Inferior parietal cortex (tissue), 1 donor: ENCODE measurements at regions not wholly inside any gene's neighbourhood (a gene's known extent, or its start where the extent isn't known, plus 50 kb on each side); places are given as distances from the start of the nearest gene placed in this dataset.
"Not testable (repeated sequence)": the region's sequence is repeated elsewhere in the genome, so short reads cannot be mapped to it uniquely, and the experiment has no call there.

Source experiments
- DNase-seq: peaks from one replicate; pipeline ENCODE4 v3.0.0-alpha.2; 2016; ENCODE audit errors: extremely low spot score

DNA sequence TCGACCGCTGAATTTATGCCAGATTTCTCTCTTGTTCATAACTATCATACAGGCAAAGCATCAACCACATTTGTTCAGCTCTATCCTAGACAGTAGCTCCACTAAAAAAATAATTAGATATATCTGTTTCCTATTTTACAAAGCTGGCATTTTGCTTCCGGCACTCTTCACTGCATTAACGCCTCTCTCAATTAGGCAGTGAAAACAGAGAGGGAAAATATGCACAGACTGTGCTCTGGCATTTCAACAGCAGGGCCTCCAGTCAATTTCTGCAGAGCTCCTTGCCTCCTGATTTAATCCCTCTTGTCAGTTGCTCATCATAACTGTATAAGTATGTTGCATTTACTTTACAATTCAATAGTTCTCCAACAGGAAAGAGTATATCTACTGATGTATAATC is 666.9 kb upstream of the INTU start:
- no peak for DNase-seq

DNA sequence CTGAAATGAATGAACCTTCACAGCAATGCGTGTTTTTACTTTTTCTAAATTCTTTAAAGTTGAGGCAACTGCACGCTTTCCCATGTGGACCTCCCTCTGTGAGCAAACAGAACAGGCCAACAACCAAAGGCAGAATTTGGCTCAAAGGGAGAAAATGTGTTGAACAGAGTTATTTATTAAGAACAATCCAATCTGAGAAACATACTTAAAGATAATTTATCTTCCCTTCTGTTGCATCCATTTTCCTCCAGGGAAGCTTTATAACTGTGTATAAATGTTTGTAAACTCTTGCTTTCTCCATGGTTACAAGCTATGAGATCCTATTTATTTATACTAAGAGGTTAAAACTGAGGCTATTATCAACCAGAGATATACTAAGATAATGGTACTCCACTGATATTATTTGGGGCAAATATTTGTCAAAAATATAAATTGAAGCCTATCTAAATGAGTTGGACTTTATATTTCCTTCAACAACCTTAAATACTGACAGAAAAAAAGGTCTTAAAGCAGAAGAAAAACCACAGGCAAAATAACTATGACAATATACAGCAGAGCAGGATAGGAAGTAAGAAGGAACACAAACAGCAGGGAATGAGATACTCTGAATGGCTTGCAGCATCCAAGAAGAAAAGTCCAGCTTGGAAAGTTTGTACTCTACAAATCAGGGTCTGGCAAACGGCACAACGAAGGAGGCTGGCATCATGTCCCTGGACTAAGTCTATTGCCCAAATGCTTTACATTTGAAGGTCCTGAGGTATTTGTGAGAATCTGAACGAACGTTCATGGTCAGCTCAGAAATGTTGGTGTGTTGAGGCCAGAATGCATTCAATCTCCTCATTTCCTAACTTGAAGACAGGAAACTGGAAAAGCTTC is 663.2 kb upstream of the INTU start:
- no peak for DNase-seq

- no peak for DNase-seq
These were observed 659.6 kb upstream of the INTU start for GRCh38 chr4:126973201-126973600.

DNA sequence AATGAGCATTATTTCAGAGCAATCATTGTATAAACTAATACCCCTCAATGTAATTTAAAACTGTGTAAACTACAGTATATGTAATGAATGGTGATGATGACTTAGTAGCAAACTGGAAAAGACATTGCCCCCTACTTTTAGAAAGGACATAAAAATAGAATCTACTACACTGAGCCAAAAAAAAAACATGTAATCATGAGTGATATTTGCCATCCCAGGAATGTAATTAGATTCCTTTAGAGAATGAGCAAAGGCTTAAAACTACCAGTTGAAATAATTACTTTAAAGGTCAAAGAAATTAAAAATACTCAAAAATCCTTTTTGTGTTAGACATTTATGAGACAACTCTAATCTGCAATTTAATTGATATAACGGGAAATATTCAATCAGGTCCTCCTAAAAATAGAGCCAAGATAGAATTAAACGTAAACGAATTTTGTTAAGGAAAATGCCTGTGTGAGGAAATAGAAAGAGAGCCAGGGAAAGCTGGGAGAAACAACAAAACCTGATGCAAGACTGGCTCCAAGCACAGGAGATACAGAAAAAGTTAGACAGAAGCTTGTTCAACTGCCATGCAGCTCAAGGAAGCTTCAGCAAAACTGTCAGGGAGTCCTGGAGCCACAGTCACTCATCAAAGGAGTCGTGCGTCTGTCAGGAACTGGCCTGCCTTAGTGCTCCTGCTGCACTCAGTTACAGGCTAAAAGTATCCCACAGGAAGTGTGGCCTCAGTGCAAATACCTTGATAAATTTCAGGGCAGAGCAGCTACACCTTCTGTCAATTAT is 655.7 kb upstream of the INTU start:
- no peak for DNase-seq

- DNase-seq = no peak
These were observed 646.8 kb upstream of the INTU start for GRCh38 chr4:126986005-126986404.

DNA sequence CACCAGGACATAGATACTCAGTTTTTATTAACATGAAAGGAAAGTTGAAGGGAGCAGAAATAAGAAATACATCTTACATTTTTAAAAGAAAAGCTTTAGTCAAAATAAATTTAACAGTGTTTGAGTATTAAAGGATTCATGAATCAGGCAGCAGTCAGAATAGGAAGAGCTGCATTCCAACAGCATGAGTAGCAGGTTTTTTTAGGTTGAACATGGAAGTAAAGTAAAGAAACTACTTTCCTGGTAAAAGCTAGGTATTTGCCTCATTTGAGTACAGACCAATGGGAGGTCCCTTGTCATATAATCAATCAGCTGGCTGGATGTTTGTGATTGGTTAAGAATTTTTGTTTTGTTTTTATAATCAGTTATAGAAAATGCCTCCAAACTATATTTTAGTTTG is 645.9 kb upstream of the INTU start:
- DNase-seq = no peak

GRCh38 chr4:126991965-126992364 is 640.8 kb upstream of the INTU start:
- peak; percentile 34 for DNase-seq

DNA sequence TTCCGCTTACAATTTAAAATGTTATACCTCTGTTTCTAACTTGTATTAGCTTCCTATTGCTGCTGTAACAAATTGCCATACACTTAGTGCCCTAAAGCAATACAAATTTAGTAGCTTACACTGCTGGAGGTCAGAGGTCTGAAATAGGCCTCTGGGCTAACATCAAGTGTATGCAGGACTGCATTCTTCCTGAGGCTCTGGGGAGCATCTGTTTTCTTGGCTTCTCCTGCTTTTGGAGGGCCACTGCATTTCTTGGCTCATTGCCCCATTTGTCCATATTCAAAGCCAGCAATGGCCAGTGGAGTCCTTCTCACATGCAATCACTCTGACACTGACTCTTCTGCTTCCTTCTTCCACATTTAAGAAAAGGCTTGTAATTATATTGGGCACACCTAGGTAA is 639.8 kb upstream of the INTU start:
- DNase-seq = no peak

DNA sequence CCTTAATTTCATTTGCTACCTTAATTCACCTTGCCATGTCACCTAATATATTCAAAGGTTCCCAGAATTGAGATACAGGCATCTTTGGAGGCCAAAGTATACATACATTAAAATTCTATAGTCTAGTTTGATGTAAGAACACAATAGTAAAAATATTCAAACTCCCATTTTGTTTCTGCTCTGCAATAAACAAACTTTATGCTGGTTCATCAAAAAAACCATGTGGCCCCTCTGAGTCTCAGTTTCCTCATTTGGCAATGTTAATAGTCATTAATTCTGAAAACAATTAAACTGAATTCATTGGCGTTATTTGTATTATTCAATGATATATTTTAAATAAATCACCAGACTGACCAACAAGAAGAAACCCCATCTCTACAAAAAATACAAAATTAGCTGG is 639.4 kb upstream of the INTU start:
- DNase-seq = no peak

DNA sequence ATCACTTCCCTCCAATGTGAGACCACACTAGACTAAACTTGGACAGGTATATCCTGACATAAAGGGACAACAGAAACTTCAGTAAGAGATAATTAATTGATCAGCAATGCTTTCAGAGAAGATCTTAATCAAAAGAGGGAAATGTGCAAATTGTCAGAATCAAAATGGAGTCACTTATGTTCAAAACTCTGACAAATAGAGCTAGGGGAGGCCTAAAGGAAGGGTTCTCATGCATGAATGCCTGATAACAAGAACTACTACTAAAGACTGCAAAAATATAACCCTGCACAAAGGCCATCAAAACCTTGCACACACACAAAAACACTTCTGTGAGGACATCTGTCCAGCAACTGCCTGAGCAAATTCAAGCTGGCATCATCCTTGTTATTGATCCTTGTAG is 637.5 kb upstream of the INTU start:
- DNase-seq = no peak

GRCh38 chr4:127000110-127000509 is 632.6 kb upstream of the INTU start:
- DNase-seq = no peak

DNA sequence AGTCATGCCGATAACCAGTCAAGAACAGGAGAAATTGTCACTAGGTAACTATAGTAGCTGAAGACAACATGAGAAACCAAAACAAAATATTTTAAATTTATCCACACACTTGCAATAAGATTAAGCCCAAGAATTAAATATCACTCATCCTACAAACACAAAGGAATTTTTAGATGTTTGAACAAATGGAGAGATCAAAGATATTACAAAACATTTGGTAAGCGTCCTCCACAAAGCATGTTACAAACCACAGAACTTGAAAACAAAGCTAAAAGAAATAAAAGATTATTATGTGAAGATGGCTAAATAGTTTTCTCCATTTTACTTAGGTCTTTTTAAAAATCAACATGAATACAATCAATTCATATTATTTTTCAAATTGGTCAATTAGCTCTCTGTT is 631.9 kb upstream of the INTU start:
- DNase-seq = no peak

- no peak for DNase-seq
These were observed 630.8 kb upstream of the INTU start for GRCh38 chr4:127001933-127002332.

DNA sequence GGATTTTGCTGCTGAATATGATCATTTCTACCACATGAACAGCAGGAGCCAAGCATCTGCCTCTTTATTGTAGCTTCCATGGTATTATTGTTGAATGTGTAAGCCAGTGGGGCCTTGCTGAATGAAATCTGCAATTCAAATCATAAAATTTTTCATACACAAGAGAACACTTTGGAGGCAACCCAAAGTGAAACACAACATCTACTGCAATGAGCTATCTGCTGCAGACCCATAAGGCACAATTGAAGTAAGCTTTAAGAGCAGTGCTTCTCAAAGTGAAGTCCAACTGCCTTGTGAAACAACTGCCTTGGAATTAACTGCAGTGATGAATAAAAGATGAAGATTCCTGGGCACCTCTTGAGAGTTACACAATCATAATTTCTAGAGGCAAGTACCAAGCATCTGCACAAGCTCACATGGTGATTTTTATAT is 626.3 kb upstream of the INTU start:
- DNase-seq = no peak

DNA sequence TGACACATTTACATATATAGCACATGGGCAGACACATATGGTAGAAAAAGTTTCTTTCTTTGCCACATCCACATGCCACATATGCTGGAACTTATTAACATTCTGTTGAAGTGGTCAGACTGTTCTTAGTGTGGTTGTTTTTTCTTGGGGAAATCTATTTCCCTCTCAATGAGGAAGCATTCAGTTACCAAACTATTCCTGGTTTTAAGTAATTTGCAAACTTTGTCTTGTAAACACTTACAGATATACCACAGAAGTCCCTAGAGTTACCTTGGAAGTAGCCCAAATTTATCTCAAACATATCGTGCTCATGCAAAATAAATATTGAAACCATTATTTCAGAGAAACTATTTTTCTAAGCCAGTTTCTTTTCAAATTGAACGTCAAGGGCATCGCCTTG is 625.5 kb upstream of the INTU start:
- DNase-seq = no peak

- DNase-seq = no peak
These were observed 620.2 kb upstream of the INTU start for GRCh38 chr4:127012549-127012948.

DNA sequence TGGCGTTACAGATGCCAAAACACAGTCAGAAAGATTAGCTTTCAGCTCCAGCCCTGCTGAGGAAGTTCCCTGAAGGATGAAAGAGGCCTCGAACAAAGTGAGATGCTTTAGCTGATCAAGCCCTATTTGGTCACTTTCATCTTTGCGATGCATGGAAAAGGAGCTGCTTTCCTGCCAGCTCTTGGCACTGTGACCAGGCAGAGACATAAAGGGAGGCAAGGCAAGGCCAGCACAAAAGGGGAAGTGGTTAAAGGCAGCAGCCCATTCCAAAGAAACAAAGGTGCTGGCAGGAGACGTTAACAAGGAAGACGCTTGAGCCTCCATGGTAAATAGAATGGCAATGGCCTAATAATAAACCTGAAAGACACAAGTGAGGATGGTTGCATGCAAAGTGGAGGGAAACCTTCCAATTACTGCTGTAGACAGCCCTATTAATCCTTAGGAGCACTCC is 617.1 kb upstream of the INTU start:
- DNase-seq = no peak

GRCh38 chr4:127018381-127018780 is 614.4 kb upstream of the INTU start:
- DNase-seq = no peak

DNA sequence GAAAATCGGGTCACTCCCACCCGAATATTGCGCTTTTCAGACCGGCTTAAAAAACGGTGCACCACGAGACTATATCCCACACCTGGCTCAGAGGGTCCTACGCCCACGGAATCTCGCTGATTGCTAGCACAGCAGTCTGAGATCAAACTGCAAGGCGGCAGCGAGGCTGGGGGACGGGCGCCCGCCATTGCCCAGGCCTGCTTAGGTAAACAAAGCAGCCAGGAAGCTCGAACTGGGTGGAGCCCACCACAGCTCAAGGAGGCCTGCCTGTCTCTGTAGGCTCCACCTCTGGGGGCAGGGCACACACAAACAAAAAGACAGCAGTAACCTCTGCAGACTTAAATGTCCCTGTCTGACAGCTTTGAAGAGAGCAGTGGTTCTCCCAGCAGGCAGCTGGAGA is 611.9 kb upstream of the INTU start:
- not testable (repeated sequence) for DNase-seq

- DNase-seq = no peak
These were observed 596.5 kb upstream of the INTU start for GRCh38 chr4:127036296-127036695.

DNA sequence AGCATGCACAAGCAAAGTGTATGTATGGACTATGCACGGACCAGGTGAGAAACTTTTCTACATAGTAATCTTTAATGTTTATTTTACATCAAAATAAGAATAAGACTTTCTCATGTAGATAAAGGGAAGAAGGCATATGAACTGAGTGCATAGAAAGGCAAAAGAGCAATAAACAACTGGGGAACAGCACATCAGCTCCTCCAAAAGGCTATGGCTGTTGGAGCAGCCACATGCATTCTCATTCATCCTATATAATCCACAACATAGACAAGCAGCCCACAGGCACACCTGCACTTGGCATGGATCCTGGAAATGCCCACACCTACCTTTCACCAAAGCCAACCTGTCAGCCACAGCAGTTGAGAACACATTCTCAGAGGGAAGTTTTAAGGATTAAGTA is 586.9 kb upstream of the INTU start:
- no peak for DNase-seq

- no peak for DNase-seq
These were observed 584.8 kb upstream of the INTU start for GRCh38 chr4:127047930-127048329.
